Karpas-422 (cell line): ENCODE measurements at regions not wholly inside any gene's neighbourhood (a gene's known extent, or its start where the extent isn't known, plus 50 kb on each side); places are given as distances from the start of the nearest gene placed in this dataset.

Experiments used
- DNase-seq: peaks from one replicate; pipeline ENCODE4 v3.0.0-alpha.2; 2015
- H2AFZ ChIP-seq: fragments of 200-600 bp; sonication (generic); 2 replicates; pipeline ENCODE4 v1.6.1; 2014; ENCODE audit warnings: antibody characterized with exemption, low read length, mixed read lengths
- H3K27ac ChIP-seq: fragments of 200-600 bp; sonication (generic); 2 replicates; pipeline ENCODE4 v1.5.1; 2014; ENCODE audit warnings: mild to moderate bottlenecking, low read length, moderate library complexity
- H3K27me3 ChIP-seq: fragments of 200-600 bp; sonication (generic); 2 replicates; pipeline ENCODE4 v1.6.1; 2014; ENCODE audit warnings: low read length, mixed read lengths
- H3K36me3 ChIP-seq: fragments of 200-600 bp; sonication (generic); 2 replicates; pipeline ENCODE4 v1.6.1; 2014; ENCODE audit warnings: low read length, mixed read lengths; ENCODE audit not compliant: insufficient read depth
- H3K4me1 ChIP-seq: fragments of 200-600 bp; sonication (generic); 2 replicates; pipeline ENCODE4 v1.6.1; 2014; ENCODE audit warnings: mild to moderate bottlenecking, low read length, mixed read lengths
- H3K4me2 ChIP-seq: fragments of 200-600 bp; sonication (generic); 2 replicates; pipeline ENCODE4 v1.6.1; 2014; ENCODE audit warnings: low read length, low read depth, mild to moderate bottlenecking; ENCODE audit not compliant: poor library complexity, severe bottlenecking
- H3K4me3 ChIP-seq: fragments of 200-600 bp; sonication (generic); 2 replicates; pipeline ENCODE4 v1.5.1; 2014; ENCODE audit warnings: mild to moderate bottlenecking, antibody characterized with exemption, low read length, mixed read lengths
- H3K79me2 ChIP-seq: fragments of 200-600 bp; sonication (generic); 2 replicates; pipeline ENCODE4 v1.6.1; 2014; ENCODE audit warnings: mild to moderate bottlenecking, low read length, mixed read lengths
- H3K9ac ChIP-seq: fragments of 200-600 bp; sonication (generic); 2 replicates; pipeline ENCODE4 v1.6.0; 2014; ENCODE audit warnings: low read length
- H3K9me2 ChIP-seq: fragments of 200-600 bp; sonication (generic), shearing (Covaris generic); replicated peaks from 2 replicates; pipeline ENCODE4 v1.6.0; 2014; ENCODE audit warnings: mild to moderate bottlenecking, low read length, moderate library complexity; ENCODE audit not compliant: insufficient read depth
- H3K9me3 ChIP-seq: fragments of 300-700, 200-600 bp; sonication (generic); 2 replicates; pipeline ENCODE4 v1.6.1; 2014; ENCODE audit warnings: low read length, mixed read lengths
- H4K20me1 ChIP-seq: fragments of 200-600 bp; sonication (generic); 2 replicates; pipeline ENCODE4 v1.6.1; 2014; ENCODE audit warnings: mild to moderate bottlenecking, antibody characterized with exemption, low read length, low read depth; ENCODE audit not compliant: insufficient read depth

- H2AFZ ChIP-seq, result no peak overlapping the region
- no peak overlapping the region for H3K4me3 ChIP-seq
- no peaks in the 10 kb centered on the region for H3K36me3 ChIP-seq
- H3K27ac ChIP-seq, result no peak overlapping the region
- H3K79me2 ChIP-seq, result no peaks in the 10 kb centered on the region
- no peaks in the 10 kb centered on the region for H3K9me2 ChIP-seq
- H4K20me1 ChIP-seq, result no peaks in the 10 kb centered on the region
- DNase-seq, result no peak
- no peak overlapping the region for H3K9ac ChIP-seq
- H3K27me3 ChIP-seq, result no peaks in the 10 kb centered on the region
- no peaks in the 10 kb centered on the region for H3K9me3 ChIP-seq
- peaks cover 1% of the 10 kb centered on the region; the same call in 1 of the 2 replicates for H3K4me1 ChIP-seq
- H3K4me2 ChIP-seq, result no peak overlapping the region
These were observed 277.1 kb downstream of the PAX1 start for GRCh38 chr20:21982559-21982958.

- no peak overlapping the region for H3K27ac ChIP-seq
- H2AFZ ChIP-seq, result no peak overlapping the region
- H3K36me3 ChIP-seq, result no peaks in the 10 kb centered on the region
- H4K20me1 ChIP-seq, result no peaks in the 10 kb centered on the region
- no peak overlapping the region for H3K4me2 ChIP-seq
- no peaks in the 10 kb centered on the region for H3K9me2 ChIP-seq
- H3K27me3 ChIP-seq, result no peaks in the 10 kb centered on the region
- no peak for DNase-seq
- H3K9ac ChIP-seq, result no peak overlapping the region
- no peak overlapping the region for H3K4me3 ChIP-seq
- H3K9me3 ChIP-seq, result no peaks in the 10 kb centered on the region
- H3K79me2 ChIP-seq, result no peaks in the 10 kb centered on the region
- no peaks in the 10 kb centered on the region for H3K4me1 ChIP-seq
These were observed 276.3 kb downstream of the PAX1 start for GRCh38 chr20:21981597-21982344.

- no peak overlapping the region for H3K9ac ChIP-seq
These were observed 275.7 kb downstream of the PAX1 start for GRCh38 chr20:21981179-21981578.

GRCh38 chr20:21971436-21971835, 266.0 kb downstream of the PAX1 start:
- no peak for DNase-seq
- H3K36me3 ChIP-seq, result no peaks in the 10 kb centered on the region
- no peaks in the 10 kb centered on the region for H3K79me2 ChIP-seq
- no peak overlapping the region for H3K4me2 ChIP-seq
- H3K27me3 ChIP-seq, result no peaks in the 10 kb centered on the region
- H3K27ac ChIP-seq, result no peak overlapping the region
- H3K4me3 ChIP-seq, result no peak overlapping the region
- H3K9me3 ChIP-seq, result no peaks in the 10 kb centered on the region
- H3K9me2 ChIP-seq, result no peaks in the 10 kb centered on the region
- H3K4me1 ChIP-seq, result no peaks in the 10 kb centered on the region
- H2AFZ ChIP-seq, result no peak overlapping the region
- H4K20me1 ChIP-seq, result no peaks in the 10 kb centered on the region
- no peak overlapping the region for H3K9ac ChIP-seq

More at GRCh38 chr20:21981179-21981578, 275.7 kb downstream of the PAX1 start:
- H2AFZ ChIP-seq, result no peak overlapping the region
- no peak for DNase-seq
- H3K4me3 ChIP-seq, result no peak overlapping the region
- no peaks in the 10 kb centered on the region for H3K36me3 ChIP-seq
- no peaks in the 10 kb centered on the region for H4K20me1 ChIP-seq
- no peaks in the 10 kb centered on the region for H3K79me2 ChIP-seq
- no peaks in the 10 kb centered on the region for H3K27me3 ChIP-seq
- no peaks in the 10 kb centered on the region for H3K9me3 ChIP-seq
- no peak overlapping the region for H3K4me2 ChIP-seq
- H3K4me1 ChIP-seq, result no peaks in the 10 kb centered on the region
- H3K27ac ChIP-seq, result no peak overlapping the region
- H3K9me2 ChIP-seq, result no peaks in the 10 kb centered on the region

GRCh38 chr20:21968486-21968885, 263.0 kb downstream of the PAX1 start:
- no peak overlapping the region for H3K27ac ChIP-seq
- H3K9ac ChIP-seq, result no peak overlapping the region
- H3K27me3 ChIP-seq, result no peaks in the 10 kb centered on the region
- no peaks in the 10 kb centered on the region for H3K79me2 ChIP-seq
- no peak overlapping the region for H3K4me3 ChIP-seq
- H3K36me3 ChIP-seq, result no peaks in the 10 kb centered on the region
- H3K9me2 ChIP-seq, result no peaks in the 10 kb centered on the region
- H2AFZ ChIP-seq, result no peak overlapping the region
- H3K4me1 ChIP-seq, result no peaks in the 10 kb centered on the region
- no peaks in the 10 kb centered on the region for H4K20me1 ChIP-seq
- no peak for DNase-seq
- no peak overlapping the region for H3K4me2 ChIP-seq
- no peaks in the 10 kb centered on the region for H3K9me3 ChIP-seq

- H3K27ac ChIP-seq, result no peak overlapping the region
- H3K9me3 ChIP-seq, result no peaks in the 10 kb centered on the region
- no peaks in the 10 kb centered on the region for H3K27me3 ChIP-seq
- no peaks in the 10 kb centered on the region for H3K4me1 ChIP-seq
- no peaks in the 10 kb centered on the region for H4K20me1 ChIP-seq
- no peaks in the 10 kb centered on the region for H3K9me2 ChIP-seq
- H3K4me3 ChIP-seq, result no peak overlapping the region
- H3K79me2 ChIP-seq, result no peaks in the 10 kb centered on the region
- H2AFZ ChIP-seq, result no peak overlapping the region
- DNase-seq, result no peak
- H3K9ac ChIP-seq, result no peak overlapping the region
- no peak overlapping the region for H3K4me2 ChIP-seq
- no peaks in the 10 kb centered on the region for H3K36me3 ChIP-seq
These were observed 262.0 kb downstream of the PAX1 start for GRCh38 chr20:21967481-21967880.

- Histone ChIP-seq H3K27me3 (no peaks in the 10 kb centered on the region), H4K20me1 (no peaks in the 10 kb centered on the region), H3K9me3 (no peaks in the 10 kb centered on the region), H3K9me2 (no peaks in the 10 kb centered on the region), H3K79me2 (no peaks in the 10 kb centered on the region), H3K27ac (no peak overlapping the region), H3K4me2 (no peak overlapping the region), H3K9ac (no peak overlapping the region), H3K36me3 (no peaks in the 10 kb centered on the region), H3K4me1 (peaks cover 2% of the 10 kb centered on the region; the same call in 1 of the 2 replicates), H3K4me3 (no peak overlapping the region), H2AFZ (no peak overlapping the region)
- no peak for DNase-seq
These were observed 251.1 kb downstream of the PAX1 start for GRCh38 chr20:21956591-21956990.

GRCh38 chr20:21947406-21947805, 241.9 kb downstream of the PAX1 start:
- no peaks in the 10 kb centered on the region for H3K79me2 ChIP-seq
- peaks cover 4% of the 10 kb centered on the region; the same call in 1 of the 2 replicates for H3K4me1 ChIP-seq
- H2AFZ ChIP-seq, result no peak overlapping the region
- no peak overlapping the region for H3K9ac ChIP-seq
- no peak for DNase-seq
- H4K20me1 ChIP-seq, result no peaks in the 10 kb centered on the region
- no peak overlapping the region for H3K27ac ChIP-seq
- H3K9me3 ChIP-seq, result no peaks in the 10 kb centered on the region
- H3K4me2 ChIP-seq, result no peak overlapping the region
- H3K27me3 ChIP-seq, result no peaks in the 10 kb centered on the region
- H3K36me3 ChIP-seq, result no peaks in the 10 kb centered on the region
- H3K9me2 ChIP-seq, result no peaks in the 10 kb centered on the region
- no peak overlapping the region for H3K4me3 ChIP-seq
